ENCODE measurements at regions not wholly inside any gene's neighbourhood (a gene's known extent, or its start where the extent isn't known, plus 50 kb on each side); places are given as distances from the start of the nearest gene placed in this dataset.
A peak's percentile ranks its signal among the peaks of the same experiment; 100 is the strongest.

- DNase-seq = peak; percentile 5
Measured at GRCh38 chrX:40273356-40274050, 175.7 kb upstream of the BCOR start.

- no peak for DNase-seq
Measured at GRCh38 chrX:40272776-40273175, 175.0 kb upstream of the BCOR start.

GRCh38 chrX:40272141-40272540 is 174.4 kb upstream of the BCOR start:
- no peak for DNase-seq

GRCh38 chrX:40268188-40268520 is 170.4 kb upstream of the BCOR start:
- no peak for DNase-seq

- no peak for DNase-seq
Measured at GRCh38 chrX:40267334-40268187, 169.8 kb upstream of the BCOR start.

GRCh38 chrX:40266490-40267333 is 169.0 kb upstream of the BCOR start:
- peak; percentile 50 for DNase-seq

GRCh38 chrX:40265936-40266335 is 168.2 kb upstream of the BCOR start:
- no peak for DNase-seq

- DNase-seq = no peak
Measured at GRCh38 chrX:40263014-40263560, 165.3 kb upstream of the BCOR start.

- no peak for DNase-seq
Measured at GRCh38 chrX:40262157-40263013, 164.6 kb upstream of the BCOR start.

- no peak for DNase-seq
Measured at GRCh38 chrX:40261833-40262156, 164.0 kb upstream of the BCOR start.

- DNase-seq = no peak
Measured at GRCh38 chrX:40260146-40260747, 162.5 kb upstream of the BCOR start.

- DNase-seq = no peak
Measured at GRCh38 chrX:40258909-40259308, 161.2 kb upstream of the BCOR start.

GRCh38 chrX:40253771-40254170 is 156.0 kb upstream of the BCOR start:
- no peak for DNase-seq

- DNase-seq = no peak
Measured at GRCh38 chrX:40249582-40249981, 151.8 kb upstream of the BCOR start.

- DNase-seq = no peak
Measured at GRCh38 chrX:40248822-40249221, 151.1 kb upstream of the BCOR start.

- DNase-seq = no peak
Measured at GRCh38 chrX:40247848-40248622, 150.3 kb upstream of the BCOR start.

GRCh38 chrX:40247382-40247781 is 149.6 kb upstream of the BCOR start:
- no peak for DNase-seq

GRCh38 chrX:40245488-40246071 is 147.8 kb upstream of the BCOR start:
- no peak for DNase-seq

- DNase-seq = no peak
Measured at GRCh38 chrX:40244980-40245379, 147.2 kb upstream of the BCOR start.
